ENCODE measurements at regions not wholly inside any gene's neighbourhood (a gene's known extent, or its start where the extent isn't known, plus 50 kb on each side); places are given as distances from the start of the nearest gene placed in this dataset.
A peak's percentile ranks its signal among the peaks of the same experiment; 100 is the strongest.
"Not testable (repeated sequence)": the region's sequence is repeated elsewhere in the genome, so short reads cannot be mapped to it uniquely, and the experiment has no call there.

DNA sequence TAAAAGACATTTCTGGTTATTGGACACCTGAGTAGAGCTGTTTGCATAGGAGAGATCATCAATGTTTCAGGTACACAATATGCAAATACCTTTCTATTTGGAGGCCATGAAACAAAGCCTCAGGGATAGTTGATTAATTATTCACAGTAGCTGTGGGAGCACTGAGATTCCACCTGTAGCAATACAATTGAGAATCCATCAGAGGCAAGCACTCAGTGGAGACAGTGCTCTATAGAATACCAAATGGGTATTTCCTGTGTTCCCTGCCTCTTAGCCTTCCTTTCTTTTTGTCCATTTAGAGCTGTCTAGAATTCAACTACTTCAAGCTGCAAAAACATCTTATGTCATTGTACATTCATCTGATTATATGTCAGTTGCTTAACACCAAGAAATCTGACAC lies 1754.0 kb upstream of the ACO1 start:
- no peak for DNase-seq

DNA sequence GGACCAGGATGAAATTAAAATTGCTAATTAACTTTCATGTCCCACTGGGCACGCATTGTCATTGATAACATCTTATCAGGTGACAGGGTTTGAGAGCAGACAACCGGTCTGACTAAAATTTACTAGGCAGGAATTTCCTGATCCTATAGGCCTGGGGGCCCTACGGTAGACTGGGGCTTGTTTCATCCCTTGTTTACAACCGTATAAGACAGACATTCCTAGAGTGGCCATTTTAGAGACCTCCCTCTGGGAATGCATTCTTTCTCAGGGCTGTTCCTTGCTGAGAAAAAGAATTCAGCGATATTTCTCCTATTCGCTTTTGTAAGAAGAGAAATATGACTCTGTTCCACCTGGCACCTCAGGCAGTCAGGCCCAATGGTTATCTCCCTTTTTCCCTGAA lies 1737.8 kb upstream of the ACO1 start:
- DNase-seq, result not testable (repeated sequence)

DNA sequence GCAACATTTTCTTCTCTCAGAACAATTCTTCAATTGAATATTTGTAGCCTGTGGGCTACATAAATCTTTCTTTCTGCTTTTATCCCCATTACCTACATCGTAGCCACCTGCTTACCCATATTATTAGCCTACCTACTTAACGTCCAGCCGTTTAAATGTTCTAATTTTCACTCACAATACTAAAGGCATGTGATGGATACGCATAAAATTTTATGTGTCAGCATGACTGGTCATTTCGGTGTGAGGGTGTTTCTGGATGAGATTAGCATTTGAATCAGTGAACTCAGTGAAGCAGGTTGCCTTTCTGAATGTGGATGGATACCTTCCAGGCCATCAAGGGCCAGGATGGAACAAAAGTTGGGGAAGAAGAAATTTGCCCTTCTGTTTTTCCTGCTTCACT lies 1722.5 kb upstream of the ACO1 start:
- DNase-seq, result no peak

DNA sequence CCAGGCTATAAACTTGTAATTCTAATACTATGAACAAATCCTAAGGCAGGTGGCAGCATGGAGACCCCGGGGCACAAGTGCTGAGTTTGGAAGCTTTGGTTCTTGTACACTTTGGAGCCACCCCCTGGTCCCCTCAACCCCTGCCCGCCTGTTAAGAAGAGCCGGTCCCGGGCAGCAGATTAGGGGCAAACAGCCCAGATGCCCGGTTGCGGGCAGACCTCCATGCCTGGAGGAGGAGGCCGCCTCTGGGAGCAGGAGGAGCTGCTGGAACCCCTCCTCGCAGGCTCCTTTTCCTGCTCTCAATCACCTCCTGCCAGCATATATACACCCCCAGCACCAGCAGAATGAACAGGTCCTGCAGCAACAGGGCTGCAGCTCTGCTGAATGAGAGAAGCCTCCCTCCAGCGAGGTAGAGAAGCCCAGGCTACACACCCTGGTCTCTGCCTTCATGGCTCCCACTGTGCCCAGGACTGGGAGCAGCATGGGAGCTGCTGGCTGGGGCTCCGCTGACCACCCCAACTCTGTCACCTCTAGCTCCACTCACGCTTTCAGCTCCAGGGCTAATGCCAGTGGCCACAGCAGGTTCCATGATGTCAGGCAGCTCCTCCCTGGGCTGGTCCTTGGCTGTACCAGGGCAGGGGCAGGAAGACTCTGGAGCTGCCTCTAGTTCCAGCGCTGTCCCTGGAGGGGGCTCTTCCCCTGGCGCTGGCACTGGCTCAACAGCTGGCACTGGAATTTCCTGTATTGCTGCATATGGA lies 1713.5 kb upstream of the ACO1 start:
- DNase-seq, result no peak

DNA sequence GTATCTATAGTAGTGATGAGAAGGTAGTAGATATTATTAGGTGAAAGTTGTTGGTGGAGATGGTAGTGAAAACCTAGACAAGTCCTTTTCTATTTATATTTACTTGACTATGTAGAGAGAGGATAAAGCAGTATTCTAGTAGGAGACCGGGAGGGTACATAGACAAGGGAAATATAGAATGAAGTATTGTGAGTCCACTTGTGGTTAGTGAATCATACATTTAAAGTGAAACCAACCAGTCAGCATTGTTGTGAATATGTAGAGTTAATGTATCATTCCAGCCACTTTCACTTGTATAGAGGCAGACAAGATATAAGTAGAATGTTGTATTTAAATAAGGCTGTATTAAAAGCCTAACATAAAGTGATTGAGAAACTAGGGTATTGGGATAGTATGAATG lies 1711.3 kb upstream of the ACO1 start:
- no peak for DNase-seq

DNA sequence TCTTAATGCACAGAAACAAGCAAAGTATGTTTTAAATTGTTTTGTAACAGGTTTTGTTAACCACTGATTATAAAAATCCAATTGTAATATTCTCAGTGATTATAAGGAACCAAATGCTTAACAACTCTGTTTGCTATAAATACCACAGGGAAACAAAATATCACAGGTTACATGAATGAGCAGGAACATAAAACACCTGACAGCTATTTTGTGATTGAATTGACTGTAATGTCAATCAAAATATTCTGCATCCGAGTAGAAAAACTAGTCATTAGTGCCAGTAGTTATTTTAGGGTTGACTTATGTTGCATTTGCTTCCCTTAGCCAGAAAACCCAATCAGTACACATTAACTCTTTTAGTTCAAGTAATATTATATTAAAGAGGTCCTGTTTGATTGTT lies 1707.8 kb upstream of the ACO1 start:
- DNase-seq, result no peak

DNA sequence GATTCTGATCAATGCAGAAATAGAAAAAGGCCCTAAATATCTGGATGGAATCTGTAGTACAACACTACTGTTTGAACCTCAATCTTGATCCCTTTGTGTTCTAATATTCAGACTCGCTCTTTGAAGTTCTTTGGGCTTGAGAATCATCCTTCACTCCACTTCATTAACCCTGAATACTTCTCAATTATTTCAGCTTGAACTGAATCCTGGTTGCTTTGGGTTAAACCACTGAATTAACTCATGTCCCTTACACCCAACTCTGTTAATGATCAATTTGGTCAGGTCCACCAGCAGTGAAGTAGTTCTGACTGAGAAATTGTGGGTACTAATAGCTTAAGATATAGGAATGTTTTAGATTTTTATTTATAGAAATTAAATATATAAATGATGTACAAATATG lies 1707.2 kb upstream of the ACO1 start:
- no peak for DNase-seq

DNA sequence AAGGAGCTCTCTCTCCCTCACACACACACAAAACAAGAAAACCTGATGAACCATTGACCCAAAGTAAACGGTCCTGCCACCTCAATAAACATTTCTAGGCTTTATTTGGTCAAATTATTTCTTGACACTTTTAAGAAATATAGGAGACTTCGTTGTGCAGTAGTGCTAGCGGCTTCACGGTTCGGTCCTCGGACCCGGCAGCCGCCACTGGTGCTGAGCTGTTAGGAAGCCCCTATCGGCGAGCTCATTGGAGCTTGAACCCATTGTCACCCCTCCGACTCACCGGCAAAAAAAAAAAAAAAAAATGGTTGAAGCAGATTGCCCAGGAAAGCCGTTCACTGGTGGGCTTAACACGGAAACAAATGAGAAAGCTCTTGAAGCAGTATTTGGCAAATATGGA lies 1695.6 kb upstream of the ACO1 start:
- no peak for DNase-seq

DNA sequence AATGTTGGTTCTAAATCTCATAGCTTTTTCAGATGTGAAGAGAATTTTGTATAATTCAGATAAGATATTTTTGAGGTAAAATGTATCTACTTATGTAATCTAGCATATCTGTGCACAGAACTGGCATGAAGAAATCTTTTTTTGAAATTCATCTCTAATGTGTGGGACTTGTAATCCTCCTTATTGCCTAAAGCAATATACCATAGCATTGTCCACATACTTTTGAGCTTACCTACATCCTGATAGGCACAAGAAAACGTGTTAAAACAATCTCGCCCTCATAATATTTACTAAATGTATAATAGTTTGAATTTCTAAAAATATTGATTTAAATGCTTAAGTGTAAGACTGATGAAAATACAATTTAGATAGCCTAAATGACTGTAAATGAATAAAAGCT lies 1686.5 kb upstream of the ACO1 start:
- no peak for DNase-seq

DNA sequence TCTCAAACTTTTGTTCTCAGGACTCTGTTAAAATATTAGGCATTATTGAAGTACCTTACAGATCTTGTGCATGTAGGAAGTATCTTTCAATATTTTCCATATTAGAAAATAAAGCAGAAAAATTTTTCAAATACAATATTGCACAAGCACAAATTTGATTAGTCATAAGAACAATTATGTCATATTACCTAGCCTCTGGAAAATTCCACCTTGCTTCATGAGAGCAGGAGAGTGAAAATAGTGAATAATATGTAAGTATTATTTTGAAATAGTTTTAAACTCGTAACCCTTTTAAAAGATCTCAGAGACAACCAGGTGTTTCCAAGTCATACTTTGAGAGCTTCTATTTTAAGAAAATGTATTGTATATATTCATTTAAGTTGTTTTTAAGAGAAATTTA lies 1672.9 kb upstream of the ACO1 start:
- DNase-seq, result no peak

DNA sequence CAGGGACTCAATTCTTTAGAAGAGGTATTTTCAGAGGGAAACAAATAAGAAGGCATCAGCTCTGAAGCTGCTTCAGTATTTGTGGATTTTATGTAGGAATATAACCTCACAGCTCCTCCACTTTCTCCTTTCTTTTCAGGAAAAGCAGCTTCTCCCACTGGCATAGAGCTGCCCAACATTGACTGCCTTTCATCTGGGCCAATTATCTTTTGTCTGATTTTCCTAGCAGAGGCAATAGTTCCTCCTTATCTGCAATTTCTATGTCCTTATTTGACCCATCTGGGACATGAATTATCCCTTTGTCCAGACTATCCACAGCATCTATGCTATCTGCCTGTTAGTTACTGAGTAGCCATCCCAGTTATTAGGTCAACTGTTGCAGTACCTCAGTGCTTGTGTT lies 1671.2 kb upstream of the ACO1 start:
- no peak for DNase-seq

DNA sequence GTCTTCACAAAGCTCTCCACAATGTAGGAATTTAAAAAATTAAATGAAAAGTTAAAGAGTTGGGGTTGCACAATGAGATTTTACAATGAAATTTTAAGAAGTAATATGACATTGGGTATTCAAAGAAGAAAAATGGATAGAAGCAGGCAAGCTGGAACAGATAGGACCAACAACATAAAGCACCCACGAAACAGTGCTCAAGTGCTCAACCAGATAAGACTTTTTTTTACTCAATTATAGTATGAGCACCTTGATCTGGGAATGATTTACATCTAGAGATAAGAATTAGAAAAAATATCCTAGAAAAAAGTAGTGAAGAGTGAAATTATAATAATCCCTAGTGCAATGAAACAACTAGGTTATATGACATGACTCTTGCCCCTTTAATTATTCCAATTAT lies 1670.1 kb upstream of the ACO1 start:
- no peak for DNase-seq

DNA sequence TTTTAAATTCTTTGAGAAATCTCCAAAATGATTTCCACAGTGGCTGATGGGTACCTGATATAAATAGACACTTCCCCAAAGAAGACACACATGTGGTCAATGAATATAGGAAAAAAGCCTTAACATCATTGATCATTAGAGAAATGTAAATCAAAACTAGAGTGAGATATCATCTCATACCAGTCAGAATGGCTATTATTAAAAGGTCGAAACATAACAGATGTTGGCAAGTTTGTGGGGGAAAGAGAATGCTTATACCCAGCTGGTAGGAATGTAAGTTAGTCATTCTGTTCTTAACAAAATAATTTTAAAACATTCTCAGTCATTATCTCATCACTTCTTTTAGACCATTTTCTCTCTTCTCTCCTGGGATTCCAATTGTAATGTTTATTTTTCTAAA lies 1666.0 kb upstream of the ACO1 start:
- DNase-seq, result peak; percentile 3

DNA sequence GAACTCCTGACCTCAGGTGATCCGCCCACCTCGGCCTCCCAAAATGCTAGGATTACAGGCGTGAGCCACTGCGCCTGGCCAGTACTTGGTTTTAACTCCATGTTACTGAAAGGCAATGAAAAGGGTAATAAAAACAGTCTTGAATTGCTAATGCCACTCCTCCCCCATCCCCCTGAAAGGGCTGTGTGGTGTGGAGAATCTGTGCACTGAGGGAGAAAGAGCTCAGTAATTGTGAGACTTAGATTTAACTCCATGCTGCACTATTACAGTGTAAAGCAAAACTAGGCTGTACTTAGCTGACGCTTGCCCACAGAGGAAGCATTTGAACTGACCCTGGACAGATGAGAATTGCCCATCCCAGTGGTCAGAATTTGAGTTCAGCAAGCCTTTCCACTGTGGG lies 1662.4 kb upstream of the ACO1 start:
- DNase-seq, result no peak

DNA sequence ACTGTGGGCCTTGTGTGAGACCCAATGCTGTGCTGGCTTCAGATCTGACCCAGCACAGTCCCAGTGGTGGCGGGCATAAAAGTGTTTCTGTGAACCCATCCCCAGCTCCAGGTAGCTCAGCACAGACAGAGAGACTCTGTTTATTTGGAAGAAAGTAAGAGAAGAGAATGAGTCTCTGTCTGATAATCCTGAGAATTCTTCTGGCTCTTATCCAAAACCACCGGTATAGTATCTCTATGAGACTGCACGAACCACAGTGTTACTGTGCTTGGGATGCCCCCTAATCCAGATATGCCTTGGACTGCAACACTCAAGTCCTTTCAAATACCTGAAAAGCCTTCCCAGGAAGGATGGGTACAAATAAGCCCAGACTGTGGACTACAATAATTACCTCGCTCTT lies 1660.8 kb upstream of the ACO1 start:
- peak; percentile 37 for DNase-seq

DNA sequence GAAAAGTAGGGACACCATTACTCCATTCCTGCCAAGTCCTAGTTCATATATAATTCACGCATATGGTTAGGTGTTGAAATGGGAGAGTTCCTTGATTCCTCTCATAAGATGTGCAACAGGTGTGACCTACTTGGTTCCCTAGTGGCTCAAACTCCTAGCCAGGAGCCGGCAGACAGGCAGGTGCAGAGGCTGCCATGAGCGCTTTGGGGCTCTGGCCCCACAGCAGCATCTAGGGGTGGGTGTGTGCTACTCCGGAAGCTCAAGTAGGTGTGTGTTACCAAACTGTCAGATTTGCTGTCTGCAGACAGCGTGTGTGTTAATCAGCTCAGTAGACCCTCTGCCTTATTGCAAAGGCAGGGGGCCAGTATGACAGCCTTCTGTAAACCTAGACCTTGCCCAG lies 1652.4 kb upstream of the ACO1 start:
- DNase-seq, result no peak

DNA sequence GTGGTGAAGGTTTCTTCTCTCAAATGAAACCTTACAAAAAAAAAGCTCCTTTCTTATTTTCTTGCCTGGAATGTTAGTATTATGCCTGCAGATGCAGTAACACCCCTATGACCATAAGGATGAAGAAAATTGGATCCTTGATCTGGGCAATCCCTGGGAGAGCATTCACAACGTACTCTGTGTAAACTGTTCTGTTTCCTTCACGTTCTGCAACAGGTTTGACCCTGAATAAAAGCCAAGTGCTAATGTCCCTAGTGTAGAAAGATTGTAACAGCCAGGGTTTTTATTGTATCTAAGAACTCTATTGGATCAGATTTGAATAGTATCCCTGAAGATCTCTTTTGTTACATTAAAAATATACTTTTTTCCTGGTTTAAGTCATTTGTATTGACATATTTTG lies 1639.6 kb upstream of the ACO1 start:
- DNase-seq, result no peak

DNA sequence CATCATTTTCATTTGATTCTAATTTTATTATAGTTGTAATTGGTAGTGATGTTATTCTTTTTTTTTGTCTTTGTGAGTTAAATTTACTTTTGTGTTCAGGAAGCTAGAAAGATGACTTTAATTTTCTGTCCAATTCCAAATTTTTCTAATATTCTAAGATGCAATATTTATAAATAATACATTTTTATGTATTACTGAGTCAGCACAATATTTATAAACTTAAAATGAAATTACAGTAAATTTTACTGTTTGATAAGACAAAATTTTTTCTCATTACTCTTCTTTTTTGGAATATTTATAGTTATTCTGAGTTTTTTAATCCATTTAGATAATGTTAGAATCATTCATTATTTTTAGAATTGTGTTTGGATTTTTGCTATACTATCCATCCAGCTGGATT lies 1637.9 kb upstream of the ACO1 start:
- no peak for DNase-seq

DNA sequence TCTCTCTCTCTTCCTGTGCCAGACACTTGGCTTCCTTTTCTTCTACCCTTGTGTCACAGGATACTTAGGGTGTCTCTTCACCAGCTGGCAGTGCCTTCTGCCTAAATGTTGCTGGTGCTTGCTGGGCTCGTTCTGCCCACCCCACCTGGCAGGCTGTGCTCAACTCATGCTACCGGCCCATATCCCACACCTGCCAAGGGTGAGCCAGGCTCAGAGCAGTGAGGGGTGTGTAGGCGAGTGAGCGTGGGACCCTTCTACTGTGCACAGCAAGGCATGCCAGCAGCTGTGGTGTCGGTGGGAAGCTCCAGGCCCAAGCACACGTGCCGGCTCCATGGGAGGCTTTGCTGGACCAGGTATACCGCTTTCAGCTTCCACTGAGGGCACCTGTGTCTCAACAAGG lies 1626.7 kb upstream of the ACO1 start:
- no peak for DNase-seq

DNA sequence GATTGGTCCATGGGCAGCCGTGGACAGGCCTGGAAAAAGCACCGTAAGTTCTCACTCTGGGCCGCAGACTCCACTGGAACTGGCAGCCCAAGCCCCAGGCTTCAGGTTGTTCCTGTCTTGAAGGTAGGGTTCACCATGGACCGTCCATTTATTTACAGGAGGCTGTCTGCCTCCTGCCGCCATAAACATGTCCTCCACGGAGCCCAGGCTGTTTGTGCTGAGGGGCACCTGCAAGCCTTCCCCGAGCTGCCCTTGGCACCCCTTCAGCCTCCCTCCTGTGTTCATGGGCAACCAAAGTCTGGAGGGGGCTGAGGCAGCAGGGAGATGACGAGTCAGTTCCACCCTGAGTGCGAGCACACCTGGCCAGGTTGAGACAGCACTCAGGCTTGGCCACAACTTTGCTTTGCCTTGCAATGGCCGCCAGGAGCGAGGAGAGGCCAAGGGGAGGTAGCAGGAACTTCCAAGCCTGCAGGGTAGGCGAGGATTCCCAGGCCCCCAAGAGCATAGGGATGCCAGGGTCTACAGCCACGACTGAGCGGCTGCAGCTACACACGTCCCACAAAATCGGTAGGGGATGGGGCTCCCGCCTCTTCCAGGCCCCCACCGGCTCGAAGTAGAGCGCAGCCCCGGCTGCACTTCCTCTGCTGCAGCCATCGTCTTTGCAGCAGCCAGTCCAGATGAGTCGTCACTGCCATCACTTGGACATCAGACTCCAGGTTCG lies 1625.6 kb upstream of the ACO1 start:
- no peak for DNase-seq

DNA sequence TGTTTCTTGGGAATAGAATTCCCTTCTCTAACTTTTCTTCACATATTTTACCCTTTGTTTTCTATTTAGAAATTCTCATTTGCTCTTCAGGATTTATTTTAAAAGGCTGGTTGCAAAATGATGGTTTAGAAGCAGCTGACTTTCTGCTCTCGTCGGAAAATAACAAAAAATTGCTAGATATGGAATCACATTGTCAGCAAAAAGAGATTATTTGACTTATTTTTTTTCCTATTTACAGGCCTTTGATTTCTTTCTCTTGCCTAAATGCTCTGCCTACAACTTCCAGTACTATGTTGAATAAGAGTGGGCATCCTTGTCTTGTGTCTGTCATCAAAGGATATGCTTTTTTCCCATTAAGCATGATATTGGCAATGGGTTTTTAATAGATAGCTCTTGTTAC lies 1619.1 kb upstream of the ACO1 start:
- no peak for DNase-seq

DNA sequence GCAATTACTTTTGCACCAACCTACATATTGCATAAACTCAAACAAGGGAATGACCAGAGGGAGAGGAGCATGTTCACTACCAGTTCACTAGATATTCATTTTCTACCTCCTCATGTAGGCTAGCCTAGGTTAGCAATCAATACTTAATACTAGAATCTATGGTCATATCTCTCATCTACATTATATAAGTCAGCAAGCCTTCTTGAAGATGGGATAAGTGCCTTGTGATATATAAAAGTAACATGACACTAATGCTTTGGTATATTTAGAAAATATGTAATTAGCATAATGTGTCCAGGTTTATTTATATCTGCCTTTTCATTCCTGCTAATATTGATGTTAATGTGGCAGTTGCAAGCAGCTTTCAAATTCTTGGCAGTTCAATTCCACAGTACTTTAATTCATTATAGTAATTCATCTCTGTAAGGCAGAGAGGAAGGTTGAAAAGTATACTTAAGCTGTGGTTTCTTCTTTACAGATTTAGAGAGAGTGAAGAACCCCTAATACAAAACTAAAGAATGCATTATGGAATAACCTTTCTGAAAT lies 1613.2 kb upstream of the ACO1 start:
- no peak for DNase-seq

DNA sequence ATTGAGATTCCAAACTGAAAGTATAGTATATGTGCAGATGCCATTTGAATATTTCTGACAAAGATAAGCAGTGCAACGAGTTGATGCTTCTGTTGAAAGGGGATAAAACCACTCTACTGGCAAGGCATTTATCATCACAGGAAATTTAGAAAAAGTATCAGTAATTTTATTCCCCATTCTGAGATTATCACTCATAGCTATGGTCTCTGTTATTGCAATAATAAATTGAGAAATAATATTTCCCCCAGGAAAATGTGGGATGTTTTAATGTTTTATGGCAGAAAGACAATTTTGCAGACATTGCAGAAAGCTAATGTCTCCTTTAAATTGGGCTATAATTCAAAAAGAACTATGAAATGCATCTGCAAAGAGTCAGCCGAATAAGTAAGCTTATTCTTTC lies 1612.7 kb upstream of the ACO1 start:
- no peak for DNase-seq

DNA sequence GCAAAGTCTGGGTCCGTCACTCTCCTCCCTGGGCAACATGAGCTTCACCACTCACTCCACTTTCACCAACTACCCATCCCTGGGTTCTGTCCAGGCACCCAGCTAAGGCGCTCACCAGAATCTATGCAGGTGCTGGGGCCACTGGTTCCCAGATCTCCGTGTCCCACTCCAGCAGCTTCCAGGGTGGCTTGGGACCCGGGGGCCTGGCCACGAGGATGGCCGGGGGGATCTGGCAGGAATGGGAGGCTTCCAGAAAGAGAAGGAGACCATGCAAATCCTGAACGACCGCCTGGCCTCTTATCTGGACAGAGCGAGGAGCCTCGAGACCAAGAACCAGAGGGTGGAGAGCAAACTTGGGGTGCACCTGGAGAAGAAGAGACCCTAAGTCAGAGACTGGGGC lies 1611.0 kb upstream of the ACO1 start:
- DNase-seq, result no peak

DNA sequence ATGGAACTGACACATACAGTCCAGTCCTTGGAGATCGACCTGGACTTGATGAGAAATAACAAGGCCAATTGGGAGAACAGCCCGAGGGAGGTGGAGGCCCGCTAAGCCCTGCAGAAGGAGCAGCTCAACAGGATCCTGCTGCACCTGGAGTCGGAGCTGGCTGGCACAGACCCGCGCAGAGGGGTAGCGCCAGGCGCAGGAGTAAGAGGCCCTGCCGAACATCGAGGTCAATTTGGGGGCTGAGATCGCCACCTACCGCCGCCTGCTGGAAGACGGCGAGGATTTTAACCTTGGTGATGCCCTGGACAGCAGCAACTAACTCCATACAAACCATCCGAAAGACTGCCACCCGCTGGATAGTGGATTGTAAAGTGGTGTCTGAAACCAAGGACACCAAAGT lies 1610.1 kb upstream of the ACO1 start:
- no peak for DNase-seq
